ENCODE measurements at regions not wholly inside any gene's neighbourhood (a gene's known extent, or its start where the extent isn't known, plus 50 kb on each side); places are given as distances from the start of the nearest gene placed in this dataset.
"Not testable (repeated sequence)": the region's sequence is repeated elsewhere in the genome, so short reads cannot be mapped to it uniquely, and the experiment has no call there.

DNA sequence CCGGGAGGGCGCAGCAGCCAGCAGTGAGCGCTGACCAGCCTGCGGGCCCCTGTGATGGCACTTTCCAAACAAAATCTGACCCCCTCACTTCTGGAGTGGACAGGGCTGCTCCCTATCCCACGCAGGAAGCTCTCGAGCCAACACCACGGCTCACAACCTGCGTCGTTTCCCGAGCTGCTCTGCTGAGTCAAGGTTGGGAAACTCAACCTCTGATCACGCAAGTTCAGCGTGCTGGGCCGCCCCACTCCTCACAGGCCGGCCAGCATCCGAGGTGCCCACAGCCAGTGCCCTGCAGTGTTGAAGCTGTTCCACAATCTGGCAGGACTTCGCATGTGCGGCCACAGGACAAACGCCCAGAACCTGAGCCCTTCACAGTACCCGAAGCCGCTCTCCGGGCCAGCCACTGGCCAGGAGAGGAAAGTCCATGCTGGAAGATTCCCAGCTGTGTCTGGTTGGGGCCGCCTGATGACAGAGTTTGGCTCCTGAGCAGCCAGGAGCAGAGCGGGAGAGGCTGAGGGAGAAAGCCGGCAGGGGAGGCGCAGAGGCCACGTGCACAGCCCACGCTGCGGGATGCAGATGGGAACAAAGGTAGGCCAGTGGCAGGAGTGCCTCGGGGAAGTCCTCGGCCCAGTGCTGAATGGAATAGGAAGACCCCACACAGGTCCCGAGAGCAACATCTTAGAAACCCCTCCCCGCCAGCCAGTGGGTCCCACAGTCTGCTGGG lies 263.3 kb upstream of the TCERG1L start:
- DNase-seq, result peak in 2 of 10 donors; percentile 4 to 74
- intact Hi-C loops (cut with DNase I), result no loop called here

DNA sequence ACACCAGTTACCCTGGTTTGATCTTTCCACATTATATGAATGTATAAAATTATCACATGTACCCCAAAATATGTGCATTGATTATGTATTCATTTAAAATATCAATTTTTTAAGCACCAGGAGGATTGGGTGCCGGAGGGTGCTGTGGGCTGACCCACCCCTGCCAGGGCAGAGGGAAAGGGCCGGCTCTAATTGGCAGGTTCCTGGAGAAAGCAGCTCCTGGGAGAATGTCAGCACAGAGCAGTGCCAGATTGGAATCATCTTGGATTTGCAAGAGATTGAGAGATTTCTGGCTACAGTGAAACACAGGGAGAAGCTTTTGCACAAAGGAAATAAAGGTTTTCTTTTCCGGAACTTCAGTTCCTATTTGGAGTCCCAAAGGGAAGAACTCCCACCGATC lies 264.4 kb upstream of the TCERG1L start:
- intact Hi-C loops (cut with DNase I), result no loop called here
- DNase-seq, result peak in 1 of 10 donors; percentile 32

DNA sequence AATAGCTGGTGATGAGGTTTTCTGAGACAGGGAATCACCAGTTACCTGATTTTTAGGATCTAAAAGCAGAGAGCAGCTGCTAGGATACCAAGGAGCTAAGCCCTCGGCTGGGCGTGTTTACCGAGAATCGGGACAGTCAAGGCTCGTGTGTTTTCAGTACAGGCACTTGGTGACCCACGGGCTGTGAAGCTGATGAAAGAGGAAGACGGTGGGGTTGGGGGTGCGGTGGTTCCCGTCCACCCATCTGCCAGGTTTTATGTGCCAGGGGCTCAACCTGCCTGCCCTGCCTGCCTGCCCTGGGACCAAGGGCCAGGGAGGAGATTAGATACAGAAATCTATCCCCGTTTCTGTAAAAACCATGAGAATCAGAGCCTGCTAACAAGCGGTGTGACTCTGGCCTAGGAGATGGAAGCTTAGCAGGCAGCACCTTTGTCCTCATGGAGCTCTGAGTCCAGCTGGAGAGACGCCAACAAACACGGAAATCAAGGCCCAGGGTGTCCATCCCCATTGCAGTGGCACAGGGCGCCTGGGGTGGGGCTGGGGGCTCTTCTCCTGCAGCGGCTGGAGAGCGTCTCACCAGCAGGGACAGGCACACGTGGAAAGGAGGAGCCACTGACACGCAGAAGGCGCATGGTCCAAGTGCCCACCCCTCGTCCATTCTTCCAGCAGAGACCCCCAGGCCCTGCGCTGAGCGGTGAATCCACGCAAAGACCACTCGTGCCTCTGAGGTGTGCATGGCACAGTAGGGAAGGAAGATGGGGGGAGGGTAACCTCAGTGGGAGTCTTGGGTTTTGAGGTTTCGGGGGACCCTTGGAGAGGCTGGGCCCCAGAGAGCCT lies 265.0 kb upstream of the TCERG1L start:
- intact Hi-C loops (cut with DNase I), result no loop called here
- peak in 2 of 10 donors; percentile 7 to 41 for DNase-seq

- intact Hi-C loops (cut with DNase I), result no loop called here
- peak in 1 of 10 donors; percentile 47 for DNase-seq
Observed at GRCh38 chr10:131577178-131577555, 265.6 kb upstream of the TCERG1L start.

- peak in 1 of 10 donors; percentile 79 for DNase-seq
Observed at GRCh38 chr10:131577786-131578471, 266.4 kb upstream of the TCERG1L start.

DNA sequence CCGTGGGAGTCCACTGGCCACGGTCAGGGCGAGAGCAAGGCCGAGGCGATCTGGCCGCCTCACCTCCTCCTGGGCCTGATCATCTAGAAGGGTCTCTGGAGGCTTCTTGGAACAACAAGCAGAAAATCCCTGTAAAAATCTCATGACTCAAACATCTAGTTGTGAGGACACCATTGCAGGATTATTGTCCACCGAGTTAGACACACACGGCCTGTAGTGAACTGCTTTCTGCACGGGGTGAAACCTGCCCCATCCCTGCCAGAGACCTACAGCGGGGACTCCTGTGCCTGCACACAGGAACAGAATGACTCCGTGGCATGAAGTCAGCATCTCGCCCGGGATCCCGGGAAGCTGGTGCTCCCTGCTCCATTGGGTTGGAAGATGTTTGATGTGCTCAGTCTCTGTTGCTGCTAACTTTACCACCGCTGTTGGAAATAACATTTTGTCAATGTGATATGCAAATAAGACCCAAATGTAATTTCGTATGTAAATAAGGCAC lies 267.0 kb upstream of the TCERG1L start:
- peak in 1 of 10 donors; percentile 58 for DNase-seq
- intact Hi-C loops (cut with DNase I), result no loop called here

More at GRCh38 chr10:131577786-131578471, 266.4 kb upstream of the TCERG1L start:
- intact Hi-C loops (cut with DNase I), result no loop called here

GRCh38 chr10:131579251-131580071 lies 267.9 kb upstream of the TCERG1L start:
- peak in 1 of 10 donors; percentile 70 for DNase-seq
- intact Hi-C loops (cut with DNase I), result no loop called here

- intact Hi-C loops (cut with DNase I), result no loop called here
- no peak for DNase-seq
Observed at GRCh38 chr10:131580076-131580652, 268.6 kb upstream of the TCERG1L start.

GRCh38 chr10:131580674-131581073 lies 269.2 kb upstream of the TCERG1L start:
- intact Hi-C loops (cut with DNase I), result no loop called here
- no peak for DNase-seq

GRCh38 chr10:131581547-131581946 lies 270.0 kb upstream of the TCERG1L start:
- intact Hi-C loops (cut with DNase I), result not testable (repeated sequence)

DNA sequence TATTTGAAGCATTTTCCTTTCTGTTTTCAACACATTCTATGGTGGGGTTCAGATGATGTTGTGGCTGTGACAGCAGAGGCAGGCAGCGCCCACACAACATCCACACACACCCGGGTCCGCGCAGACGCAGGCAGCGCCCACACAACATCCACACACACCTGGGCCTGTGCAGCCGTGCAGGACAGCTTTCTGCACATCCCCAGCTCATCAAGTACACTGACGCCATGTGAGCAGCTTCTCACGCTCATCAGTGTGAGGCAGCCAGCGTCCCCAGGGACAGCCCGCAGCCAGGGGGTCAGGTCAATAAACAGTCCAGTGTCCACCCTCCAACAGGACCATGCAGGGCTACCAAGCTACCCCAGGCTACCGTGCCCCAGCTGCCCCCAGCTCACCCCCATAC lies 272.8 kb upstream of the TCERG1L start:
- peak in 1 of 10 donors; percentile 66 for DNase-seq
- intact Hi-C loops (cut with DNase I), result no loop called here

More at GRCh38 chr10:131581547-131581946, 270.0 kb upstream of the TCERG1L start:
- peak in 1 of 10 donors; percentile 80 for DNase-seq

DNA sequence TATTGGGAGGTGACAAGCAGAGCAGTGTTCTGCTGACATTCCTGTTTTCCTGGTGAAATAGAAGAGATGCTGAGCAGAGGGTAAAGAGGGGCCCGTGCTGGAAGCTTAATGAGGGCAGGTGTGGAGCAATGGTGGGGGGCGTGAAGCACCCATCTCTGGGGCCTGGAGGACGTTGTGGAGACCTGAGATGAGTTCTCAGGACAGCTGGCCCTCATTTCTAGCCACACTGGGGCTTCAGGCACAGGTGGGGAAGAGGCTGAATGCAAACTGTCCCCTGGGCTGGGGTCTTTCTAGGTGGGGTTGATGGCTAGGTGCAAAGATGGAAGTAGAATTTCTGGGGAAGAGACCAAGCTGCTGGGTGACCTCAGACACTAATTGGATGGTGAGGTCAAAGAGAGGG lies 274.2 kb upstream of the TCERG1L start:
- intact Hi-C loops (cut with DNase I), result no loop called here
- DNase-seq, result peak in 1 of 10 donors; percentile 41

- intact Hi-C loops (cut with DNase I), result no loop called here
- peak in 1 of 10 donors; percentile 9 for DNase-seq
Observed at GRCh38 chr10:131586958-131587357, 275.4 kb upstream of the TCERG1L start.

GRCh38 chr10:131587976-131588680 lies 276.6 kb upstream of the TCERG1L start:
- DNase-seq, result peak in 1 of 10 donors; percentile 43
- intact Hi-C loops (cut with DNase I), result no loop called here

- DNase-seq, result peak in 1 of 10 donors; percentile 48
- intact Hi-C loops (cut with DNase I), result no loop called here
Observed at GRCh38 chr10:131588704-131589220, 277.2 kb upstream of the TCERG1L start.

DNA sequence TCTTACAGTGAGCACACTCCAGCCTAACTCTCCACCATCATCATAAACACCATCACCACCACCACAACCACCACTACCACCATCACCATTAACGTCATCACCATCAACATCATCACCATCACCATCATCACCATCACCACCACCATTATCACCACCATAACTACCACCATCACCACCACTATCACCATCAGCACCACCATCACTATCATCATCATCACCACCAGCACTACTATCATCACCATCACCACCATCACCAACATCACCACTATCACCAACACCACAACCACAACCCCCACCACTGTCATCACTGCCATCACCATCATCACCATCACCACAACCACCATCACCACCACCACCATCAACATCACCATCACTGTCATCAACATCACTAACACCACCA lies 279.0 kb upstream of the TCERG1L start:
- intact Hi-C loops (cut with DNase I), result no loop called here

DNA sequence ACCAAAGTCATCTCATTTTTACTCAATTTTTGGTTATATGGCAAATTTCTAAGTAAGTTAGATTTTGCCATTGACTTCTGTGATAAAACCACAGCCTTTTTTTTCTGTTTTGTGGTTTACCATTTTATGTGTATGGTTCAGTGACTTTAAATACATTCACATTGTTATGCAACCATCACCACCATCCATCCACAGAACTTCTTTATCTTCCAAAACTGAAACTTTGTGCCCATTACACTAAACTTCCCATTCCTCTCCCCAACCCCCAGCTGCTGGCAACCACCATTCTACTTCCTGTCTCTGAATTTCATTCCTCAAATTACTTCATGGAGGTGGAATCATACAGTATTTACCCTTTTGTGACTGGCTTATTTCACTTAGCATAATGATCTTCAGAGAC lies 280.4 kb upstream of the TCERG1L start:
- no peak for DNase-seq
- intact Hi-C loops (cut with DNase I), result no loop called here

More for the DNA sequence above, 279.0 kb upstream of the TCERG1L start:
- DNase-seq, result no peak

GRCh38 chr10:131609176-131609575 lies 291.6 kb upstream of the PPP2R2D start:
- DNase-seq, result peak in 1 of 10 donors; percentile 52
- intact Hi-C loops (cut with DNase I), result no loop called here

DNA sequence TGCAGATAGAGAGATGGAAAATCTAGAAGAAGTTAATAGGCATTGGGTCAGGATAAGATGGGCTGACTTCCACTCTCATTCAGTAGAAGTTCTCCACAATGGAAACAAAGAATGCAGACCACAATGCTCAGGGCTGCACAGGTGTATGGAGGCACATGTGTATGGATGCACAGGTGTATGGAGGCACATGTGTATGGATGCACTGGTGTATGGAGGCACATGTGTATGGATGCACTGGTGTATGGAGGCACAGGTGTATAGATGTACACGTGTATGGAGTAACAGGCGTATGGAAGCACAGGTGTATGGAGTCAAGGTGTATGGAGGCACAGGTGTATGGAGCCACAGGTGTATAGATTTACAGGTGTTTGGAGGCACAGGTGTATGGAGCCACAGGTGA lies 285.7 kb upstream of the PPP2R2D start:
- intact Hi-C loops (cut with DNase I), result no loop called here
- DNase-seq, result no peak

Measured in posterior cingulate gyrus (tissue), 11 donors.